Heart left ventricle (tissue), 16 donors: ENCODE measurements at regions not wholly inside any gene's neighbourhood (a gene's known extent, or its start where the extent isn't known, plus 50 kb on each side); places are given as distances from the start of the nearest gene placed in this dataset.
"Not testable (repeated sequence)": the region's sequence is repeated elsewhere in the genome, so short reads cannot be mapped to it uniquely, and the experiment has no call there.

ENCODE experiments used
- ATAC-seq, 4 donors: fragments of 200-7000 bp; cut with Tn5 transposase; one replicate each; pipeline ENCODE4 v1.9.1; 2020 to 2022; ENCODE audit warnings: moderate library complexity in 4 of 4, mild to moderate bottlenecking in 3 of 4, moderate number of reproducible peaks in 1 of 4
- DNase-seq, 5 donors: peaks; one replicate each; pipeline ENCODE4 v3.0.0-alpha.2; 2020
- H3K27ac ChIP-seq, 12 donors: fragments of 200-600 bp; sonication (generic) in 4 of 12; one replicate each; pipeline versions ENCODE4 v1.5.0 to v1.8.0; 2016 to 2022; ENCODE audit warnings: mild to moderate bottlenecking in 2 of 12
- H3K27me3 ChIP-seq, 9 donors: fragments of 200-600 bp; sonication (generic) in 2 of 9; one replicate each; pipeline versions ENCODE4 v1.5.1 to v1.8.0; 2016 to 2022; ENCODE audit warnings: mild to moderate bottlenecking in 3 of 9
- H3K36me3 ChIP-seq, 9 donors: fragments of 200-600 bp; sonication (generic) in 2 of 9; one replicate each; pipeline versions ENCODE4 v1.5.0 to v1.8.0; 2018 to 2022; ENCODE audit warnings: mild to moderate bottlenecking in 2 of 9
- H3K4me1 ChIP-seq, 12 donors: fragments of 200-600 bp; sonication (generic) in 4 of 12; one replicate each; pipeline versions ENCODE4 v1.5.0 to v1.8.0; 2016 to 2022; ENCODE audit warnings: mild to moderate bottlenecking in 3 of 12
- H3K4me3 ChIP-seq, 12 donors: fragments of 200-600 bp; sonication (generic) in 4 of 12; one replicate each; pipeline versions ENCODE4 v1.5.0 to v1.8.0; 2017 to 2022; ENCODE audit warnings: mild to moderate bottlenecking in 9 of 12, moderate library complexity in 4 of 12
- H3K9me3 ChIP-seq, 12 donors: fragments of 200-600 bp; sonication (generic) in 4 of 12; one replicate each; pipeline versions ENCODE4 v1.5.0 to v1.8.0; 2016 to 2022; ENCODE audit warnings: mild to moderate bottlenecking in 1 of 12
- POLR2A ChIP-seq, 2 donors: fragments of 450-650 bp; IDR thresholded peaks; one replicate each; pipeline ENCODE4 v1.6.1; 2017; ENCODE audit warnings: antibody characterized with exemption in 2 of 2, mild to moderate bottlenecking in 2 of 2, moderate library complexity in 2 of 2
- WGBS, 4 donors: extraction: QIAGEN DNeasy Blood & Tissue Kit in 2 of 4; methylation state at CpG; one replicate each; pipeline versions ENCODE4 v1.1.5 to v1.1.7; 2013 to 2018; 5-methylcytosine and 5-hydroxymethylcytosine counted together
- intact Hi-C, 10 donors: fragments of 100-400 bp; cut with DNase I; formaldehyde crosslinking; loops; one replicate each; pipeline versions ENCODE4 v1.11.1 to v1.14.2; 2022
- TF ChIP-seq, protein P1 (sequence below), 12 donors: fragments of 200-600 bp; sonication (generic) in 4 of 12; IDR thresholded peaks; one replicate each; pipeline versions ENCODE4 v1.5.0 to v1.8.0; 2018 to 2022; ENCODE audit warnings: antibody characterized with exemption in 12 of 12, mild to moderate bottlenecking in 5 of 12
- donor health status: ischemic (EF 13 %, LVEDD 7.1; RV severe dilation, severe dysfunction).
- donor health status: healthy with polysubstance abuse.
- donor health status: DM: no; HTN: yes; CAD: no.
- donor health status: DM: no; HTN: no; CAD: no.
- donor health status: ischemic (EF 25% LVEDD 6.9; RV normal size, moderate dysfunction).
- donor health status: ischemic (EF 25% LVEDD 5.7; RV mildly dilated, moderate dysfunction).
- donor health status: healthy.
- donor health status: DM: yes; HTN: yes; CAD: no.
- donor health status: ischemic (EF 35%, LVEDD 5.7; RV mildly dilated, moderate dysfunction).
- donor health status: nonischemic (EF 11% LVEDD 7.7; RV severe dilation, severe dysfunction).
- donor health status: DM: yes; HTN: yes; CAD: no.
- donor health status: PGD.
- donor health status: ischemic (EF 29% LVEDD 5.4; RV normal size, mild dysfunction).
- donor health status: nonischemic (EF 23%, LVEDD 6.1; RV moderate dilation, normal function).

DNA sequence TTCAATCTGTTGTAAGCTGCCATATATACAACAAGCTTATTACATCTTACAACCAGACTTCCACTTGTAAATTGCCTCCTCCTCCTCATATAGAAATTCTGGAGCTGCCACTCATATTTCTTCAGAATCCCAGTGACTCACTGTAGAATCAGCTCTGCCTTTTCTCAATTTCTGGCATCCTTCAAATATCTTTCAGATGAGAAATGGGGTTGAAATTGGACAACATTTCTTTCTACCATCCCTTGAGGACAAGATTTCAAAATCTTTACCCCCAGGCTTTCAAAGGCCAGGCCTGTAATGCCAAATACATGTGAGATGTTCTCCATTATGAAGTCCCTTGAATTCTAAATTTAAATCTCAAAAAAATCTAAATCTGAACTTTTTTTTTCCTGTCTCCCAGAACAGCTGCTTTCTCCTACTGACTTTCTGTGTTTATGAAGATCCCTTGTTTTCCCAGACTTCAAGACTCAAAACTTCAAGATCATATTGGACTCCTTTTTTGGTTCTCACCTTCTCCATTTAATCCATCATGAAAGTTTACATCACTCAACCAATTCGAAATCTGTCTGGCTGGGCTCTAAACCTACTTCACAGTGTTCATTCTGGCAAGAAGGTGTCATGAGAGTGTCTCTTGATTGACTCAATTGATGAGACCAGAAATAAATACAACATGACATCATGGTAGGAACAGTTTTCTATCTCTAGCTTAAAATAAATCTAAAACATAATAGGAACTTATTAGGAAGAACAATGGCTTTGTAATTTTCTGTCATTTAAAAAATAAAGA is 109.8 kb downstream of the HMHB1 start:
- TF ChIP-seq POLR2A (IDR thresholded peaks at IDR 0.05), result no peak
- TF ChIP-seq, protein P1, sequence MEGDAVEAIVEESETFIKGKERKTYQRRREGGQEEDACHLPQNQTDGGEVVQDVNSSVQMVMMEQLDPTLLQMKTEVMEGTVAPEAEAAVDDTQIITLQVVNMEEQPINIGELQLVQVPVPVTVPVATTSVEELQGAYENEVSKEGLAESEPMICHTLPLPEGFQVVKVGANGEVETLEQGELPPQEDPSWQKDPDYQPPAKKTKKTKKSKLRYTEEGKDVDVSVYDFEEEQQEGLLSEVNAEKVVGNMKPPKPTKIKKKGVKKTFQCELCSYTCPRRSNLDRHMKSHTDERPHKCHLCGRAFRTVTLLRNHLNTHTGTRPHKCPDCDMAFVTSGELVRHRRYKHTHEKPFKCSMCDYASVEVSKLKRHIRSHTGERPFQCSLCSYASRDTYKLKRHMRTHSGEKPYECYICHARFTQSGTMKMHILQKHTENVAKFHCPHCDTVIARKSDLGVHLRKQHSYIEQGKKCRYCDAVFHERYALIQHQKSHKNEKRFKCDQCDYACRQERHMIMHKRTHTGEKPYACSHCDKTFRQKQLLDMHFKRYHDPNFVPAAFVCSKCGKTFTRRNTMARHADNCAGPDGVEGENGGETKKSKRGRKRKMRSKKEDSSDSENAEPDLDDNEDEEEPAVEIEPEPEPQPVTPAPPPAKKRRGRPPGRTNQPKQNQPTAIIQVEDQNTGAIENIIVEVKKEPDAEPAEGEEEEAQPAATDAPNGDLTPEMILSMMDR (IDR thresholded peaks at IDR 0.05), result no peak
- Histone ChIP-seq H3K36me3 (no peaks in the 10 kb centered on the region), H3K4me1 (peaks cover 0 to 16% (median 4%) of the 10 kb centered on the region in 12 donors), H3K4me3 (no peak overlapping the region), H3K9me3 (no peaks in the 10 kb centered on the region), H3K27me3 (no peaks in the 10 kb centered on the region), H3K27ac (peak overlapping the region in 4 of 12 donors; percentile 21 to 56 (median 42))
- intact Hi-C loops, result no loop called here
- ATAC-seq (peak in 2 of 4 donors; percentile 36 to 80), DNase-seq (no peak)
- 34 to 68% (median 38%) methylated on average over 1 of the region's 1 CpG for WGBS, 4 donors

DNA sequence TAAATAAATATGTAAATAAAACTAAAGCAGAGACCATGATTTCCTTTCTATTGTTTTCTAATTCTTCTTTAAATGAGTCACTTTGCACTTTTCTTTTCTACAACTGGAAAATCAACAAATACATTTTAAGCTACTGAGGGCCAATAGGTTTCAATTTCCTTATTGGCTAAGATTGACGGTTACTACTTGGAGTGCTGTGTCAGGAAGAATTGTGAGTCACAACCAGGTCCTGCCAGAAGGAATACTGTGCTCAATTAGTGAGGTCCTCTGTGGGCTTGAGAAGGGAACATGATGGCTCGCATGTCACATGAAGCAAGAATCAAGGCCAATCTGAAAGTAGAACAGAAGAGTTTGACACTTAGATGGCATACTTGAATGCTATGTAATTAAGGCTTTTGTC is 110.8 kb downstream of the HMHB1 start:
- peak in 3 of 4 donors; percentile 34 to 87 (median 59) for ATAC-seq

DNA sequence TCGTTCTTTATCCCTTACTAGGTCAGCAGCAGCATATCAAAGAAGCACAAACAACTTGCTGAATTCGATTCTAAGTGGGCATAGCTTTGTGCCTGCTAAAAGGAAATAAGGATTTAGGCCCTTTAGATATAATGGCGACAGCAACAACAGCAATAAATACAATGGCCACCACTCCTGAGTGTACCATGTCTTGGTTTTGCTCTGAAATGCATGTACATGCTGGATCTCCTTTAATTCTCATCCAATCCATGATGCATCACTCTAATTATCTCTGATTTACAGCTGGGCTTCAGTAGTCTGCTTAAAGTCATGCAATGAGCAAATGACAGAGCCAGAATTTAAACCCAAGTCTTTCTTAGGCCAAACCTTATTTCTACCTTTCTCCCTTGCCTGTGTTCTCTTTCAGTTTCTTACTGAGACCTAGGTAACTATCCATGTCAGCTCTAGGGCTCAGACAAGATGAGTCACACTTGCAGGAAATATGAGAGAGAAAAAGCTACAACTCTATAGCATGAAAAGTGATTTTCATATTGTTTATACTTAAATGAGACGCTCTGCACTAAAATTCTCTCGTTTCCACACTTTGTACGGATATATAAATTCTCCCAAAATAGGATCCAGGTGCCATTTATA is 111.8 kb downstream of the HMHB1 start:
- Histone ChIP-seq H3K9me3 (no peaks in the 10 kb centered on the region), H3K27me3 (no peaks in the 10 kb centered on the region), H3K4me3 (no peak overlapping the region), H3K36me3 (no peaks in the 10 kb centered on the region), H3K27ac (no peak overlapping the region), H3K4me1 (peaks cover 0 to 16% (median 4%) of the 10 kb centered on the region in 12 donors)
- DNase-seq (no peak), ATAC-seq (no peak)
- intact Hi-C loops, result no loop called here
- WGBS, 4 donors, result 75 to 88% (median 86%) methylated on average over 6 of the region's 6 CpGs
- no peak for TF ChIP-seq POLR2A (IDR thresholded peaks at IDR 0.05)
- TF ChIP-seq, protein P1 (IDR thresholded peaks at IDR 0.05), result no peak

More for the DNA sequence above, 110.8 kb downstream of the HMHB1 start:
- H3K9me3 ChIP-seq, result no peaks in the 10 kb centered on the region
- no peaks in the 10 kb centered on the region for H3K36me3 ChIP-seq
- TF ChIP-seq POLR2A (IDR thresholded peaks at IDR 0.05), result no peak
- TF ChIP-seq, protein P1 (IDR thresholded peaks at IDR 0.05), result no peak
- H3K27me3 ChIP-seq, result no peaks in the 10 kb centered on the region
- peaks cover 0 to 16% (median 4%) of the 10 kb centered on the region in 12 donors for H3K4me1 ChIP-seq
- no peak overlapping the region for H3K4me3 ChIP-seq
- intact Hi-C loops, result no loop called here
- no peak for DNase-seq
- WGBS, 4 donors, result 60 to 85% (median 64%) methylated on average over 2 of the region's 2 CpGs
- peak overlapping the region in 3 of 12 donors; percentile 21 to 56 (median 44) for H3K27ac ChIP-seq

DNA sequence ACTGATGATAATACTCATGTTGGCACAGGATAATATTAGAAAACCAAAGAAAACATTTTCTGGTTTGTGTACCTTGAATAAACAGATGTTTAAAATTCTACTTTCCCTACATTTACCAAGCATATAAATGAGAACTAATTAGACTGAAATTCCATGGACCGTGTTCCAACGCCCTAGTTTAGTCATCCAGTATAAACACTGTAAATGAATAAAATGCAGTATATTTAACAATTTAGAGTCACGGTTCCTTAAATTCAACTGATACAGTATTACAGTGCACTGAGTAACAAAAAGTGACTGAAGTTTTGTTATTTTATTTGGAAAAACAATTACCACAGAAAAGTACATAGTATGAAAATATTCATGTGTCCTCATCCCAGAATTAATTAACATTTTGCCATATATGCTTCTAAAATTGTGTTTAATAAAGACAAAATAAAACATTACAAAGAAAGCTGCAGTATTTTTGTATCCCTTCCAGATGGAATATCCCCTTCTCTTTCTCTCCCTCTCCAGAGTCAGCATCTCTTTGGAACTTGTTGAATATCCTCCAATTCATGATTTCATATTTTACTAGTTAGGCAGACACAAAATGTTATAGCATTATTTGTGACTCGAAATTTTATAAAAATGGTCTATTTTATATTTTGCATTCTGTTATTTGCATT is 112.5 kb downstream of the HMHB1 start:
- no peak for ATAC-seq
- H3K4me1 ChIP-seq, result peaks cover 0 to 16% (median 4%) of the 10 kb centered on the region in 12 donors
- TF ChIP-seq POLR2A (IDR thresholded peaks at IDR 0.05), result no peak
- TF ChIP-seq, protein P1 (IDR thresholded peaks at IDR 0.05), result no peak
- 75 to 80% (median 79%) methylated on average over 4 of the region's 4 CpGs for WGBS, 4 donors
- no peak overlapping the region for H3K4me3 ChIP-seq
- H3K27me3 ChIP-seq, result no peaks in the 10 kb centered on the region
- no peaks in the 10 kb centered on the region for H3K36me3 ChIP-seq
- intact Hi-C loops, result no loop called here
- H3K27ac ChIP-seq, result no peak overlapping the region
- no peaks in the 10 kb centered on the region for H3K9me3 ChIP-seq
- no peak for DNase-seq

DNA sequence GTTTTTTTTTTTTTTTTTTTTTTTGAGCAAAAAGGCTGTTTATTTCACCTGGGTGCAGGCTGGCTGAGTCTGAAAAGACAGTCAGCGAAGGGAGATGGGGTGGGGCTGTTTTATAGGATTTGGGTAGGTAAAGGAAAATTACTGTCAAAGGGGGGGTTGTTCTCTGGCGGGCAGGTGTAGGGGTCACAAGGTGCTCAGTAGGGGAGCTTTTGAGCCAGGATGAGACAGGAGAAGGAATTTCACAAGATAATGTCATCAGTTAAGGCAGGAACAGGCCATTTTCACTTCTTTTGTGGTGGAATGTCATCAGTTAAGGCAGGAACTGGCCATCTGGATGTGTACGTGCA is 113.0 kb downstream of the HMHB1 start:
- WGBS, 4 donors, result 88 to 98% (median 94%) methylated on average over 2 to 3 of the region's 3 CpGs

More for the DNA sequence above, 113.0 kb downstream of the HMHB1 start:
- H3K27ac ChIP-seq, ATAC-seq, DNase-seq, H3K27me3 ChIP-seq, H3K4me3 ChIP-seq, intact Hi-C loops, H3K36me3 ChIP-seq, H3K9me3 ChIP-seq: not testable (repeated sequence)
- H3K4me1 ChIP-seq, result peaks cover 0 to 16% (median 4%) of the 10 kb centered on the region in 12 donors
